K562 (cell line): ENCODE measurements at regions not wholly inside any gene's neighbourhood (a gene's known extent, or its start where the extent isn't known, plus 50 kb on each side); places are given as distances from the start of the nearest gene placed in this dataset.

Source experiments
- BCL6 ChIP-seq: fragments of 250-450 bp; sonication (Bioruptor Pico); IDR thresholded peaks from 2 replicates; pipeline ENCODE4 v1.4.0; 2020
- CBFA2T2 ChIP-seq: fragments of 450-650 bp; conservative IDR thresholded peaks from 2 replicates; pipeline ENCODE4 v1.6.1; 2017; ENCODE audit warnings: mild to moderate bottlenecking
- DMBX1 ChIP-seq: fragments of 250-450 bp; sonication (Bioruptor Pico); IDR thresholded peaks from 2 replicates; pipeline ENCODE4 v1.8.0; 2022; ENCODE audit warnings: inconsistent platforms, mild to moderate bottlenecking, moderate library complexity, borderline replicate concordance
- GABPA ChIP-seq: fragments of 200-800 bp; sonication (Bioruptor generic); conservative IDR thresholded peaks from 2 replicates; pipeline ENCODE4 v1.6.1; 2016; ENCODE audit warnings: low read depth, missing genetic modification characterization, missing compliant biosample characterization
- PHF8 ChIP-seq: fragments of 200-600 bp; sonication (generic); IDR thresholded peaks from 2 replicates; pipeline ENCODE4 v1.6.1; 2012; ENCODE audit warnings: mixed run types, mild to moderate bottlenecking, inconsistent platforms, low read length, moderate library complexity, borderline replicate concordance
- RBM14 ChIP-seq: fragments of 200-400 bp; formaldehyde crosslinking; IDR thresholded peaks from 2 replicates; pipeline ENCODE4 v1.6.1; 2018; ENCODE audit warnings: low read depth, mild to moderate bottlenecking, low read length, moderate library complexity, borderline replicate concordance; ENCODE audit not compliant: insufficient read depth
- RBM25 ChIP-seq: fragments of 200-400 bp; formaldehyde crosslinking; IDR thresholded peaks from 2 replicates; pipeline ENCODE4 v1.6.1; 2018; ENCODE audit warnings: low read length, low read depth, moderate library complexity; ENCODE audit not compliant: severe bottlenecking
- SAFB ChIP-seq: fragments of 200-400 bp; formaldehyde crosslinking; IDR thresholded peaks from 2 replicates; pipeline ENCODE4 v1.6.1; 2017; ENCODE audit warnings: low read depth, low read length, borderline replicate concordance
- TGIF2 ChIP-seq: sonication (generic); formaldehyde crosslinking; IDR thresholded peaks from 2 replicates; pipeline ENCODE4 v1.8.1; 2022; ENCODE audit warnings: mild to moderate bottlenecking, missing genetic modification reagents, moderate library complexity
- ZBTB2 ChIP-seq: fragments of 450-650 bp; IDR thresholded peaks from 2 replicates; pipeline ENCODE4 v1.6.1; 2016; ENCODE audit warnings: antibody characterized with exemption
- ZBTB43 ChIP-seq: sonication (generic); formaldehyde crosslinking; IDR thresholded peaks from 2 replicates; pipeline ENCODE4 v1.8.0; 2023; ENCODE audit warnings: mild to moderate bottlenecking, missing genetic modification reagents
- ZNF212 ChIP-seq: fragments of 450-650 bp; formaldehyde crosslinking; IDR thresholded peaks from 2 replicates; pipeline ENCODE4 v1.4.0; 2020; ENCODE audit warnings: mild to moderate bottlenecking
- ZNF232 ChIP-seq: sonication (generic); formaldehyde crosslinking; IDR thresholded peaks from 2 replicates; pipeline ENCODE4 v1.8.0; 2022; ENCODE audit warnings: mild to moderate bottlenecking, missing genetic modification reagents
- ZNF3 ChIP-seq: fragments of 250-450 bp; sonication (Bioruptor Pico); IDR thresholded peaks from 2 replicates; pipeline ENCODE4 v1.5.0; 2021; ENCODE audit warnings: mild to moderate bottlenecking, moderate library complexity
- ZNF318 ChIP-seq, 2 experiments: fragments of 450-650 bp; IDR thresholded peaks; 2 replicates each; pipeline ENCODE4 v1.6.1; 2016; ENCODE audit warnings: mild to moderate bottlenecking in 2 of 2, borderline replicate concordance in 1 of 2, low read depth in 1 of 2, moderate library complexity in 1 of 2
- ZNF384 ChIP-seq: IDR thresholded peaks from 2 replicates; pipeline ENCODE4 v1.6.1; 2012; ENCODE audit warnings: low read depth, low read length, improper control_type of control experiment

- peak in 1 of 2 experiments; percentile 57; a peak in 1 of 4 replicates for TF ChIP-seq ZNF318 (IDR thresholded peaks at IDR 0.05; ENCODE audit: borderline replicate concordance in 1 of 2, low read depth in 1 of 2)
- no peak for TF ChIP-seq ZNF232 (CRISPR knock-in tag)
- TF ChIP-seq RBM14: no peak
- TF ChIP-seq RBM25: no peak
- TF ChIP-seq BCL6: peak; percentile 22; the same call in 1 of the 2 replicates
- no peak for TF ChIP-seq TGIF2 (CRISPR knock-in tag)
- no peak for TF ChIP-seq ZBTB43
- TF ChIP-seq CBFA2T2: no peak
- TF ChIP-seq ZNF3 (CRISPR knock-in tag): 0 out of 2 replicates have a peak, but pooled peaks have one; percentile 10
- no peak for TF ChIP-seq ZNF384
- TF ChIP-seq PHF8: no peak
- no peak for TF ChIP-seq ZBTB2
- TF ChIP-seq SAFB: no peak
- 0 out of 2 replicates have a peak, but pooled peaks have one; percentile 25 for TF ChIP-seq GABPA (tag)
- no peak for TF ChIP-seq ZNF212 (CRISPR knock-in tag)
- TF ChIP-seq DMBX1: peak; percentile 90
Measured at GRCh38 chr12:46557539-46558373, 185.2 kb upstream of the SLC38A2 start (continued).
